Liver (tissue), 8 donors: ENCODE measurements at regions not wholly inside any gene's neighbourhood (a gene's known extent, or its start where the extent isn't known, plus 50 kb on each side); places are given as distances from the start of the nearest gene placed in this dataset.

ENCODE experiments used
- DNase-seq: peaks from one replicate; pipeline ENCODE4 v3.0.0-alpha.2; 2017; ENCODE audit warnings: low spot score
- H3K27ac ChIP-seq, 2 donors: one replicate each; pipeline ENCODE4 v1.7.0; 2013; ENCODE audit warnings: inconsistent platforms in 2 of 2, low read length in 2 of 2, control low read depth in 1 of 2, low read depth in 1 of 2, mild to moderate bottlenecking in 1 of 2
- H3K27me3 ChIP-seq, 4 donors: one replicate each; pipeline versions ENCODE4 v1.6.1 to v1.7.0; 2013; ENCODE audit warnings: low read length in 3 of 4, inconsistent platforms in 1 of 4, mild to moderate bottlenecking in 1 of 4, moderate library complexity in 1 of 4; ENCODE audit not compliant: control insufficient read depth in 4 of 4, insufficient read depth in 4 of 4
- H3K36me3 ChIP-seq, 4 donors: one replicate each; pipeline versions ENCODE4 v1.6.1 to v1.7.0; 2013; ENCODE audit warnings: low read length in 3 of 4, mild to moderate bottlenecking in 3 of 4, low read depth in 1 of 4, moderate library complexity in 1 of 4; ENCODE audit not compliant: control insufficient read depth in 4 of 4, insufficient read depth in 3 of 4
- H3K4me1 ChIP-seq, 4 donors: one replicate each; pipeline versions ENCODE4 v1.6.1 to v1.7.0; 2013; ENCODE audit warnings: low read length in 3 of 4, mild to moderate bottlenecking in 3 of 4, moderate library complexity in 1 of 4; ENCODE audit not compliant: control insufficient read depth in 4 of 4, insufficient read depth in 4 of 4
- H3K4me3 ChIP-seq, 3 donors: one replicate each; pipeline versions ENCODE4 v1.6.1 to v1.7.0; 2013; ENCODE audit warnings: low read length in 3 of 3, control low read depth in 1 of 3, low read depth in 1 of 3, mild to moderate bottlenecking in 1 of 3
- H3K9ac ChIP-seq, 2 donors: one replicate each; pipeline ENCODE4 v1.7.0; 2013; ENCODE audit warnings: low read length in 2 of 2, mild to moderate bottlenecking in 2 of 2, moderate library complexity in 2 of 2, control low read depth in 1 of 2, low read depth in 1 of 2
- H3K9me3 ChIP-seq, 4 donors: one replicate each; pipeline versions ENCODE4 v1.6.1 to v1.7.0; 2013; ENCODE audit warnings: low read length in 3 of 4; ENCODE audit not compliant: control insufficient read depth in 4 of 4
- EGR1 ChIP-seq, 2 donors: IDR thresholded peaks; 2 replicates each; pipeline ENCODE4 v1.6.1; 2016 to 2018; ENCODE audit warnings: antibody characterized with exemption in 2 of 2, low read depth in 2 of 2
- FOXA1 ChIP-seq: IDR thresholded peaks from 2 replicates; pipeline ENCODE4 v1.6.1; 2016; ENCODE audit warnings: antibody characterized with exemption
- FOXA2 ChIP-seq: IDR thresholded peaks from 2 replicates; pipeline ENCODE4 v1.6.1; 2016; ENCODE audit warnings: antibody characterized with exemption
- GABPA ChIP-seq, 2 donors: IDR thresholded peaks in 1 of 2; conservative IDR thresholded peaks in 1 of 2; 2 replicates each; pipeline ENCODE4 v1.6.1; 2016; ENCODE audit warnings: antibody characterized with exemption in 2 of 2, mild to moderate bottlenecking in 1 of 2, moderate library complexity in 1 of 2
- HNF4A ChIP-seq, 2 donors: conservative IDR thresholded peaks; 2 replicates each; pipeline ENCODE4 v1.6.1; 2016; ENCODE audit warnings: antibody characterized with exemption in 2 of 2, mild to moderate bottlenecking in 2 of 2
- NR2F2 ChIP-seq: IDR thresholded peaks from 2 replicates; pipeline ENCODE4 v1.6.1; 2016; ENCODE audit warnings: antibody characterized with exemption
- RAD21 ChIP-seq, 2 donors: IDR thresholded peaks; 2 replicates each; pipeline ENCODE4 v1.6.1; 2016; ENCODE audit warnings: antibody characterized with exemption in 2 of 2, mild to moderate bottlenecking in 2 of 2
- RXRA ChIP-seq, 2 donors: IDR thresholded peaks; 2 replicates each; pipeline ENCODE4 v1.6.1; 2017 to 2018; ENCODE audit warnings: antibody characterized with exemption in 2 of 2, mild to moderate bottlenecking in 1 of 2
- SP1 ChIP-seq: IDR thresholded peaks from 2 replicates; pipeline ENCODE4 v1.6.1; 2018; ENCODE audit warnings: antibody characterized with exemption, mild to moderate bottlenecking
- WGBS: extraction: QIAGEN DNeasy Blood & Tissue Kit; methylation state at CpG from one replicate; pipeline ENCODE4 v1.1.7; 2013; 5-methylcytosine and 5-hydroxymethylcytosine counted together
- TF ChIP-seq, protein P1 (sequence below): IDR thresholded peaks from 2 replicates; pipeline ENCODE4 v1.6.1; 2016; ENCODE audit warnings: antibody characterized with exemption
- TF ChIP-seq, protein P2 (sequence below): IDR thresholded peaks from 2 replicates; pipeline ENCODE4 v1.6.1; 2016; ENCODE audit warnings: antibody characterized with exemption
- TF ChIP-seq, protein P3 (sequence below): IDR thresholded peaks from 2 replicates; pipeline ENCODE4 v1.6.1; 2016; ENCODE audit warnings: antibody characterized with exemption
- TF ChIP-seq, protein P4 (sequence below): fragments of 150-350 bp; IDR thresholded peaks from 2 replicates; pipeline ENCODE4 v1.5.1; 2017; ENCODE audit warnings: improper control_type of control experiment, low read depth, low read length; ENCODE audit not compliant: missing input control
- donor health status: healthy.
- donor health status: healthy.
- donor health status: healthy.
- donor health status: healthy.
- donor health status: healthy.

DNA sequence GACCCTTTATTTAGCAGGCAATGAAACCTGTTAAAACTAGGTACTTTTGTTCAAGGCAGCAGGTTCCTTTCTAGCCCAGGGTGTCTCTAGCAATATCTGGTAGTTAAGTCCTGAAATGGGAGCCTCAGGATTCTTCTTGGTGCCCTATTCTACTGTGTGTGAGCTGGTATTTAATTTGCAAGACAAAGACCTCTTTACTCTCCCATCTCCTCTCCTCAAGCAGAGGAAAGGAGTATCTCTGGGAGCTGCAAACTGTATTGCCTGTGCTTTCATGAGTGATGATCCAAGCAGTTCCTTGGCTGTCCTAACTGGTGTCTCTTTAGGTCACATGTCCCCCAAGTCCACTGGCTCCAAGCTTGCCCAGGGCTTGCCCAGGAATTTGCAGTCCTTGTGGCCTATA is 188.2 kb downstream of the SI start (continued):
- TF ChIP-seq NR2F2 (no peak), FOXA2 (no peak), RXRA (IDR thresholded peaks at IDR 0.05) (no peak), HNF4A (conservative IDR thresholded peaks at IDR 0.05) (no peak), RAD21 (IDR thresholded peaks at IDR 0.05) (no peak)
- TF ChIP-seq, protein P1, sequence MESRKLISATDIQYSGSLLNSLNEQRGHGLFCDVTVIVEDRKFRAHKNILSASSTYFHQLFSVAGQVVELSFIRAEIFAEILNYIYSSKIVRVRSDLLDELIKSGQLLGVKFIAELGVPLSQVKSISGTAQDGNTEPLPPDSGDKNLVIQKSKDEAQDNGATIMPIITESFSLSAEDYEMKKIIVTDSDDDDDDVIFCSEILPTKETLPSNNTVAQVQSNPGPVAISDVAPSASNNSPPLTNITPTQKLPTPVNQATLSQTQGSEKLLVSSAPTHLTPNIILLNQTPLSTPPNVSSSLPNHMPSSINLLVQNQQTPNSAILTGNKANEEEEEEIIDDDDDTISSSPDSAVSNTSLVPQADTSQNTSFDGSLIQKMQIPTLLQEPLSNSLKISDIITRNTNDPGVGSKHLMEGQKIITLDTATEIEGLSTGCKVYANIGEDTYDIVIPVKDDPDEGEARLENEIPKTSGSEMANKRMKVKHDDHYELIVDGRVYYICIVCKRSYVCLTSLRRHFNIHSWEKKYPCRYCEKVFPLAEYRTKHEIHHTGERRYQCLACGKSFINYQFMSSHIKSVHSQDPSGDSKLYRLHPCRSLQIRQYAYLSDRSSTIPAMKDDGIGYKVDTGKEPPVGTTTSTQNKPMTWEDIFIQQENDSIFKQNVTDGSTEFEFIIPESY: no peak

DNA sequence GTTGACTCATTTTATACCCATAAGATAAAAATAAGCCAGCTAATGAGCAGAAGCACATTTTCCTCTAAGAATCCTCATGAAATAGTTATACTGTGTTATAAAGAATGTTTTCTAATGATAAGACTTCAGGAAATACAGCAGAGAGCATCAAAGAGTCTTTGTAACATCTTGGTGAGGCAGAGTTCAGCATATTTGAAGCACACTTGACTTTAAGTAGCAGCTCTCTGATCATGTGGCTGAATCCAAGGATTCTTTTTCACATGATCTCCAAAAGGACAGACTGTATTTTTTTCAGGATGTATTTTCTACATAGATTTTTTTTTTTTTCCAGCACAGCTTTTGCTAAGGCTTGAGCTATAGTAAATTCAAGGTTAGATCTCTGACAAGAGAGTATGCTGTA is 195.1 kb downstream of the SI start:
- DNase-seq: no peak
- Histone ChIP-seq H3K4me1 (no peaks in the 10 kb centered on the region), H3K27ac (no peak overlapping the region)

GRCh38 chr3:164879201-164879600 is 199.1 kb downstream of the SI start:
- H3K4me1 ChIP-seq: no peaks in the 10 kb centered on the region
- no peaks in the 10 kb centered on the region for H3K9me3 ChIP-seq
- no peak overlapping the region for H3K27ac ChIP-seq
- DNase-seq: no peak
- H3K9ac ChIP-seq: no peak overlapping the region
- no peak overlapping the region for H3K4me3 ChIP-seq
- WGBS: 61% methylated on average over 4 of the region's 4 CpGs
- no peaks in the 10 kb centered on the region for H3K36me3 ChIP-seq
- TF ChIP-seq, protein P2, sequence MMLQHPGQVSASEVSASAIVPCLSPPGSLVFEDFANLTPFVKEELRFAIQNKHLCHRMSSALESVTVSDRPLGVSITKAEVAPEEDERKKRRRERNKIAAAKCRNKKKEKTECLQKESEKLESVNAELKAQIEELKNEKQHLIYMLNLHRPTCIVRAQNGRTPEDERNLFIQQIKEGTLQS: no peak
- TF ChIP-seq SP1: no peak
- TF ChIP-seq, protein P3, sequence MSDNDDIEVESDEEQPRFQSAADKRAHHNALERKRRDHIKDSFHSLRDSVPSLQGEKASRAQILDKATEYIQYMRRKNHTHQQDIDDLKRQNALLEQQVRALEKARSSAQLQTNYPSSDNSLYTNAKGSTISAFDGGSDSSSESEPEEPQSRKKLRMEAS: no peak
- TF ChIP-seq NR2F2: no peak
- TF ChIP-seq EGR1 (IDR thresholded peaks at IDR 0.05; ENCODE audit: low read depth in 2 of 2): no peak
- no peaks in the 10 kb centered on the region for H3K27me3 ChIP-seq

More for the DNA sequence above, 195.1 kb downstream of the SI start:
- H3K36me3 ChIP-seq: no peaks in the 10 kb centered on the region
- no peak overlapping the region for H3K9ac ChIP-seq
- no peak overlapping the region for H3K4me3 ChIP-seq
- no peaks in the 10 kb centered on the region for H3K9me3 ChIP-seq
- H3K27me3 ChIP-seq: no peaks in the 10 kb centered on the region
- TF ChIP-seq GABPA (IDR thresholded peaks at IDR 0.05 in 1 of 2, conservative IDR thresholded peaks at IDR 0.05 in 1 of 2) (no peak), EGR1 (IDR thresholded peaks at IDR 0.05; ENCODE audit: low read depth in 2 of 2) (no peak)
- TF ChIP-seq, protein P2: no peak

GRCh38 chr3:164864454-164864853 is 213.8 kb downstream of the SI start:
- Histone ChIP-seq H3K36me3 (no peaks in the 10 kb centered on the region), H3K27me3 (no peaks in the 10 kb centered on the region), H3K4me1 (no peaks in the 10 kb centered on the region), H3K27ac (no peak overlapping the region), H3K9ac (no peak overlapping the region), H3K9me3 (no peaks in the 10 kb centered on the region), H3K4me3 (no peak overlapping the region)
- TF ChIP-seq, protein P1: no peak
- TF ChIP-seq FOXA1 (no peak), SP1 (no peak), HNF4A (conservative IDR thresholded peaks at IDR 0.05) (no peak)
- TF ChIP-seq, protein P3: no peak
- TF ChIP-seq, protein P4, sequence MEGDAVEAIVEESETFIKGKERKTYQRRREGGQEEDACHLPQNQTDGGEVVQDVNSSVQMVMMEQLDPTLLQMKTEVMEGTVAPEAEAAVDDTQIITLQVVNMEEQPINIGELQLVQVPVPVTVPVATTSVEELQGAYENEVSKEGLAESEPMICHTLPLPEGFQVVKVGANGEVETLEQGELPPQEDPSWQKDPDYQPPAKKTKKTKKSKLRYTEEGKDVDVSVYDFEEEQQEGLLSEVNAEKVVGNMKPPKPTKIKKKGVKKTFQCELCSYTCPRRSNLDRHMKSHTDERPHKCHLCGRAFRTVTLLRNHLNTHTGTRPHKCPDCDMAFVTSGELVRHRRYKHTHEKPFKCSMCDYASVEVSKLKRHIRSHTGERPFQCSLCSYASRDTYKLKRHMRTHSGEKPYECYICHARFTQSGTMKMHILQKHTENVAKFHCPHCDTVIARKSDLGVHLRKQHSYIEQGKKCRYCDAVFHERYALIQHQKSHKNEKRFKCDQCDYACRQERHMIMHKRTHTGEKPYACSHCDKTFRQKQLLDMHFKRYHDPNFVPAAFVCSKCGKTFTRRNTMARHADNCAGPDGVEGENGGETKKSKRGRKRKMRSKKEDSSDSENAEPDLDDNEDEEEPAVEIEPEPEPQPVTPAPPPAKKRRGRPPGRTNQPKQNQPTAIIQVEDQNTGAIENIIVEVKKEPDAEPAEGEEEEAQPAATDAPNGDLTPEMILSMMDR: no peak
- WGBS: 47% methylated on average over 1 of the region's 1 CpG
- no peak for DNase-seq
